A549 (cell line): ENCODE measurements at regions not wholly inside any gene's neighbourhood (a gene's known extent, or its start where the extent isn't known, plus 50 kb on each side); places are given as distances from the start of the nearest gene placed in this dataset.
A peak's percentile ranks its signal among the peaks of the same experiment; 100 is the strongest.

Source experiments
- ATAC-seq, 2 experiments: fragments of 200-7000 bp in 1 of 2; fragments of >200 bp in 1 of 2; cut with Nextera tagmentation in 1 of 2; cut with Tn5 transposase in 1 of 2; 3 replicates each; pipeline versions ENCODE4 v1.8.0 to v1.9.1; 2018 to 2020; ENCODE audit warnings: mild to moderate bottlenecking in 1 of 2, moderate library complexity in 1 of 2
- CTCF ChIA-PET: fragments of 300-600 bp; sonication (Branson Sonifier 250); formaldehyde crosslinking; extraction: SDS; loops from one replicate; lab custom pipeline; 2021; ENCODE audit warnings: antibody characterized with exemption, inconsistent platforms; lab: Yijun Ruan, JAX
- POLR2A ChIA-PET: fragments of 350-600 bp; formaldehyde crosslinking; extraction: SDS; loops from one replicate; lab custom pipeline; 2021; ENCODE audit warnings: antibody characterized with exemption, inconsistent platforms; lab: Yijun Ruan, JAX
- DNase-seq, 2 experiments: peaks; one replicate each; pipeline versions ENCODE4 v3.0.0 to v3.0.0-alpha.2; 2011 to 2016; ENCODE audit warnings: low read depth in 1 of 2, low spot score in 1 of 2
- FAIRE-seq: peaks from 2 replicates; lab custom pipeline; 2011; peaks lifted over from hg19 to GRCh38; lab: Jason Lieb, UNC
- H3K27ac ChIP-seq, 2 experiments: fragments of >200 bp; sonication (Bioruptor Twin); formaldehyde crosslinking; 3 replicates each; pipeline ENCODE4 v1.5.1; 2016 to 2017
- H3K4me1 ChIP-seq: fragments of >200 bp; sonication (Bioruptor Twin); formaldehyde crosslinking; 3 replicates; pipeline ENCODE4 v1.6.1; 2016
- H3K4me2 ChIP-seq: fragments of >200 bp; sonication (Bioruptor Twin); formaldehyde crosslinking; 3 replicates; pipeline ENCODE4 v1.6.1; 2016
- H3K4me3 ChIP-seq: fragments of >200 bp; sonication (Bioruptor Twin); formaldehyde crosslinking; 3 replicates; pipeline ENCODE4 v1.5.1; 2016
- H3K9me3 ChIP-seq: fragments of >200 bp; sonication (Bioruptor Twin); formaldehyde crosslinking; 3 replicates; pipeline ENCODE4 v1.6.1; 2016
- BCL3 ChIP-seq: fragments of >200 bp; sonication (Bioruptor Twin); formaldehyde crosslinking; IDR thresholded peaks from 3 replicates; pipeline ENCODE4 v1.6.1; 2016
- BHLHE40 ChIP-seq: IDR thresholded peaks from 2 replicates; pipeline ENCODE4 v1.6.1; 2012; ENCODE audit warnings: low read depth, low read length, inconsistent platforms
- CHD2 ChIP-seq: fragments of 150-350 bp; IDR thresholded peaks from 2 replicates; pipeline ENCODE4 v1.6.1; 2014; ENCODE audit warnings: low read length; ENCODE audit not compliant: partially characterized antibody
- CHD4 ChIP-seq: fragments of 200-600 bp; sonication (generic); IDR thresholded peaks from 2 replicates; pipeline ENCODE4 v1.6.1; 2016; ENCODE audit warnings: antibody characterized with exemption, mild to moderate bottlenecking, borderline replicate concordance
- CTCF ChIP-seq: fragments of >200 bp; sonication (Bioruptor Twin); formaldehyde crosslinking; IDR thresholded peaks from 3 replicates; pipeline ENCODE4 v1.5.1; 2016
- EHF ChIP-seq: fragments of 250-450 bp; sonication (Bioruptor Pico); IDR thresholded peaks from 2 replicates; pipeline ENCODE4 v1.5.0; 2020; ENCODE audit warnings: mild to moderate bottlenecking
- EP300 ChIP-seq, 2 experiments: fragments of >200 bp; sonication (Bioruptor Twin); formaldehyde crosslinking; IDR thresholded peaks; 2 replicates in 1 of 2; 3 replicates in 1 of 2; pipeline ENCODE4 v1.6.1; 2016 to 2017
- ESRRA ChIP-seq: fragments of 150-350 bp; IDR thresholded peaks from 2 replicates; pipeline ENCODE4 v1.6.1; 2014; ENCODE audit warnings: mild to moderate bottlenecking, low read length, borderline replicate concordance
- FOSL2 ChIP-seq, 2 experiments: fragments of 450-650 bp in 1 of 2; fragments of >200 bp in 1 of 2; sonication (Bioruptor Twin) in 1 of 2; formaldehyde crosslinking; IDR thresholded peaks; 2 replicates each; pipeline versions ENCODE4 v1.5.0 to v1.6.1; 2016 to 2020; ENCODE audit warnings: mild to moderate bottlenecking in 1 of 2, moderate library complexity in 1 of 2
- GATA3 ChIP-seq: IDR thresholded peaks from 2 replicates; pipeline ENCODE4 v1.6.1; 2012; ENCODE audit warnings: borderline replicate concordance
- HEYL ChIP-seq: fragments of 250-450 bp; sonication (Bioruptor Pico); IDR thresholded peaks from 2 replicates; pipeline ENCODE4 v1.8.0; 2021; ENCODE audit warnings: mild to moderate bottlenecking, moderate library complexity
- HOXA7 ChIP-seq: fragments of 250-450 bp; sonication (Bioruptor Pico); IDR thresholded peaks from 2 replicates; pipeline ENCODE4 v1.5.0; 2020; ENCODE audit warnings: mild to moderate bottlenecking, moderate library complexity
- HOXB5 ChIP-seq: fragments of 250-450 bp; sonication (Bioruptor Pico); IDR thresholded peaks from 2 replicates; pipeline ENCODE4 v1.5.0; 2020; ENCODE audit warnings: mild to moderate bottlenecking, moderate library complexity
- JUN ChIP-seq, 2 experiments: fragments of >200 bp; sonication (Bioruptor Twin); formaldehyde crosslinking; IDR thresholded peaks; 2 replicates in 1 of 2; 3 replicates in 1 of 2; pipeline ENCODE4 v1.6.1; 2016 to 2017
- JUNB ChIP-seq: fragments of >200 bp; sonication (Bioruptor Twin); formaldehyde crosslinking; IDR thresholded peaks from 2 replicates; pipeline ENCODE4 v1.6.1; 2016
- KDM1A ChIP-seq: fragments of 200-600 bp; sonication (generic); IDR thresholded peaks from 2 replicates; pipeline ENCODE4 v1.6.1; 2016; ENCODE audit warnings: low read depth, mild to moderate bottlenecking
- KDM5A ChIP-seq: fragments of 200-600 bp; sonication (generic); IDR thresholded peaks from 2 replicates; pipeline ENCODE4 v1.6.1; 2016; ENCODE audit warnings: antibody characterized with exemption, mild to moderate bottlenecking
- MAFK ChIP-seq: fragments of 450-650 bp; IDR thresholded peaks from 2 replicates; pipeline ENCODE4 v1.6.1; 2014; ENCODE audit not compliant: partially characterized antibody
- MAX ChIP-seq: IDR thresholded peaks from 2 replicates; pipeline ENCODE4 v1.6.1; 2012
- MAZ ChIP-seq: fragments of 150-350 bp; IDR thresholded peaks from 2 replicates; pipeline ENCODE4 v1.6.1; 2014; ENCODE audit warnings: antibody characterized with exemption, low read depth, low read length, borderline replicate concordance
- NFE2L2 ChIP-seq: fragments of 150-350 bp; conservative IDR thresholded peaks from 2 replicates; pipeline ENCODE4 v1.6.1; 2014; ENCODE audit warnings: low read length
- PHF8 ChIP-seq: fragments of 200-600 bp; sonication (generic); IDR thresholded peaks from 2 replicates; pipeline ENCODE4 v1.6.1; 2016; ENCODE audit warnings: low read depth, mild to moderate bottlenecking, antibody characterized with exemption, moderate library complexity, borderline replicate concordance
- RAD21 ChIP-seq, 2 experiments: fragments of >200 bp in 1 of 2; sonication (Bioruptor Twin) in 1 of 2; formaldehyde crosslinking in 1 of 2; IDR thresholded peaks in 1 of 2; conservative IDR thresholded peaks in 1 of 2; 2 replicates in 1 of 2; 3 replicates in 1 of 2; pipeline ENCODE4 v1.6.1; 2012 to 2018; ENCODE audit warnings: inconsistent platforms in 1 of 2
- RCOR1 ChIP-seq: fragments of 150-350 bp; IDR thresholded peaks from 2 replicates; pipeline ENCODE4 v1.6.1; 2014; ENCODE audit warnings: antibody characterized with exemption, low read length, low read depth
- REST ChIP-seq: fragments of 200-600 bp; sonication (generic); IDR thresholded peaks from 2 replicates; pipeline ENCODE4 v1.6.1; 2016; ENCODE audit warnings: antibody characterized with exemption, mild to moderate bottlenecking, moderate library complexity
- RNF2 ChIP-seq: fragments of 200-600 bp; sonication (generic); IDR thresholded peaks from 2 replicates; pipeline ENCODE4 v1.6.1; 2016; ENCODE audit warnings: low read depth, mild to moderate bottlenecking, antibody characterized with exemption, moderate library complexity, borderline replicate concordance
- SMC3 ChIP-seq: fragments of >200 bp; sonication (Bioruptor Twin); formaldehyde crosslinking; IDR thresholded peaks from 3 replicates; pipeline ENCODE4 v1.6.1; 2018; ENCODE audit warnings: inconsistent platforms
- TP53 ChIP-seq: fragments of 250-450 bp; sonication (Bioruptor Pico); IDR thresholded peaks from 2 replicates; pipeline ENCODE4 v1.5.0; 2021; ENCODE audit warnings: mild to moderate bottlenecking, moderate library complexity
- ZC3H11A ChIP-seq: fragments of 450-650 bp; IDR thresholded peaks from 2 replicates; pipeline ENCODE4 v1.6.1; 2014; ENCODE audit warnings: antibody characterized with exemption, mild to moderate bottlenecking
- ZFP36 ChIP-seq: fragments of 450-650 bp; IDR thresholded peaks from 2 replicates; pipeline ENCODE4 v1.6.1; 2014; ENCODE audit warnings: borderline replicate concordance; ENCODE audit not compliant: partially characterized antibody
- WGBS: methylation state at CpG from one replicate; pipeline ENCODE4 v1.1.6; 2017; ENCODE audit errors: missing lambda C conversion rate; 5-methylcytosine and 5-hydroxymethylcytosine counted together
- TF ChIP-seq, protein P1 (sequence below): fragments of >200 bp; sonication (Bioruptor Twin); formaldehyde crosslinking; IDR thresholded peaks from 2 replicates; pipeline ENCODE4 v1.6.1; 2016
- TF ChIP-seq, protein P2 (sequence below): fragments of 250-450 bp; sonication (Bioruptor Pico); IDR thresholded peaks from 2 replicates; pipeline ENCODE4 v1.5.0; 2020; ENCODE audit warnings: low read depth, mild to moderate bottlenecking, moderate library complexity

DNA sequence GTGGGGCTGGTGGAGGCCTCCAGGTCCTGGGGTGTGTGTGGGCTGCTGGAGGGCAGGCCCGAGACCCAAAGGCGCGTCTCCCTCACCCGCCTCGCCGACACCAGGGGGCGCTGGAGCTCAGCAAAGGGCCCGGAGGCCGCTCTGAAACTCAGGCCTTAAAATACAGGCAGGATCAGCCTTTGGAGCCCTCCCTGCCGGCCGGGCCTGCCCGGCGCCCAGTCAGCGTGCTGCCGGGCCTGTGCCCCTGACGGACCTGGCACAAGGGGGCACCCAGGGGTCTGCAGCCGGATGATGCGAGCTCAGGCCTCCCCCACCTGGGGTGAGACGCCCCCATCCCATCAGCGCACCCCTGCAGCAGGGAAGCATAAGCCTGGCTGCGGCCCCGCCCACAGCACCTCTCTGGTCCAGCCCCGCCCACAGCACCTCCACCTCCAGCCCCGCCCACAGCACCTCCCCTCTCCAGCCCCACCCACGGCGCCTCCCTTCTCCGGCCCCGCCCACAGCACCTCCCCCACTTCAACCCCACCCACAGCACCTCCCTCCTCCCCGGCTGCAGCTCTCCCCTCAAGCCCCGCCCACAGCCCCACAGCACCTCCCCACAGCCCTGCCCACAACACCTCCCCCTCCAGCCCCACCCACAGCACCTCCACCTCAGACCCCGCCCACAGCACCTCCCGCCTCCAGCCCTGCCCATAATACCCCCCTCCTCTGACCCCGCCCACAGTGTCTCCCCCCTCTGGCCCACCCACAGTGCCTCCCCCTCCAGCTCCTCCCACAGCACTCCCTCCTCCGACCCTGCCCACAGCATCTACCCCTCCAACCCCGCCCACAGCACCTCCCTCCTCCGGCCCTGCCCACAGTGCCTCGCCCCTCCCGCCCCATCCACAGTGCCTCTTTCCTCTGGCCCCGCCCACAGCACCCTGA, 92.8 kb upstream of the OTOS start:
- Histone ChIP-seq H3K4me3 (peak overlapping the region; percentile 59), H3K27ac (peak overlapping the region; percentile 83 to 88), H3K4me1 (peaks cover 16% of the 10 kb centered on the region), H3K9me3 (peaks cover 12% of the 10 kb centered on the region), H3K4me2 (peak overlapping the region; percentile 80)
- ATAC-seq (peak; percentile 80 to 90), FAIRE-seq (no peak), DNase-seq (peak; percentile 90 to 95)
- CTCF ChIA-PET, result interaction anchor here (0.6 to 8.4 kb wide), 70 partner anchors 9 to 1837 kb away, joined by 3 to 116 read pairs (median 4); partner anchors contain the start of genes DUSP28, GPC1 and OTOS
- POLR2A ChIA-PET, result interaction anchor here (0.8 to 1.9 kb wide), 4 partner anchors 137 to 203 kb away, joined by 3 to 9 read pairs (median 5); partner anchors contain the start of gene GPC1
- 2% methylated on average over 11 of the region's 39 CpGs for WGBS
- TF ChIP-seq EP300 (IDR thresholded peaks at IDR 0.05), result no peak
- no peak for TF ChIP-seq ZFP36
- no peak for TF ChIP-seq GATA3
- TF ChIP-seq ESRRA, result no peak
- no peak for TF ChIP-seq HEYL (CRISPR knock-in tag)
- no peak for TF ChIP-seq HOXB5 (CRISPR knock-in tag)
- no peak for TF ChIP-seq CHD2
- no peak for TF ChIP-seq JUNB
- TF ChIP-seq MAX, result peak; percentile 29; the same call in 1 of the 2 replicates
- TF ChIP-seq, protein P1, sequence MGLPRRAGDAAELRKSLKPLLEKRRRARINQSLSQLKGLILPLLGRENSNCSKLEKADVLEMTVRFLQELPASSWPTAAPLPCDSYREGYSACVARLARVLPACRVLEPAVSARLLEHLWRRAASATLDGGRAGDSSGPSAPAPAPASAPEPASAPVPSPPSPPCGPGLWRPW, result no peak
- peak; percentile 30; the same call in 1 of the 2 replicates for TF ChIP-seq PHF8
- TF ChIP-seq CTCF, result peak; percentile 88
- no peak for TF ChIP-seq CHD4
- TF ChIP-seq FOSL2 (IDR thresholded peaks at IDR 0.05), result no peak
- TF ChIP-seq FOSL2 (CRISPR knock-in tag; IDR thresholded peaks at IDR 0.05), result no peak; the same call in 1 of the 2 replicates
- no peak for TF ChIP-seq MAFK
- TF ChIP-seq EHF (CRISPR knock-in tag), result no peak
- TF ChIP-seq MAZ, result 0 out of 2 replicates have a peak, but pooled peaks have one; percentile 25
- TF ChIP-seq KDM5A, result no peak
- no peak for TF ChIP-seq KDM1A
- TF ChIP-seq, protein P2, sequence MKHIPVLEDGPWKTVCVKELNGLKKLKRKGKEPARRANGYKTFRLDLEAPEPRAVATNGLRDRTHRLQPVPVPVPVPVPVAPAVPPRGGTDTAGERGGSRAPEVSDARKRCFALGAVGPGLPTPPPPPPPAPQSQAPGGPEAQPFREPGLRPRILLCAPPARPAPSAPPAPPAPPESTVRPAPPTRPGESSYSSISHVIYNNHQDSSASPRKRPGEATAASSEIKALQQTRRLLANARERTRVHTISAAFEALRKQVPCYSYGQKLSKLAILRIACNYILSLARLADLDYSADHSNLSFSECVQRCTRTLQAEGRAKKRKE (CRISPR knock-in tag), result no peak
- TF ChIP-seq ZC3H11A, result no peak
- TF ChIP-seq NFE2L2, result no peak
- peak in 1 of 2 experiments; percentile 27; a peak in 1 of 5 replicates for TF ChIP-seq JUN (IDR thresholded peaks at IDR 0.05)
- no peak for TF ChIP-seq BHLHE40
- TF ChIP-seq BCL3, result no peak
- TF ChIP-seq TP53 (CRISPR knock-in tag), result no peak
- TF ChIP-seq HOXA7 (CRISPR knock-in tag), result no peak
- TF ChIP-seq SMC3, result peak; percentile 99
- TF ChIP-seq RAD21 (conservative IDR thresholded peaks at IDR 0.05 in 1 of 2, IDR thresholded peaks at IDR 0.05 in 1 of 2), result peak; percentile 94 to 98
- no peak for TF ChIP-seq REST
- no peak for TF ChIP-seq RNF2
- TF ChIP-seq RCOR1, result no peak
